Activated CD4-positive, alpha-beta T cell treated with anti-CD3 and anti-CD28 coated beads, Interleukin-2, amount 50 U/mL, for 16 hours (primary cell): ENCODE measurements at regions not wholly inside any gene's neighbourhood (a gene's known extent, or its start where the extent isn't known, plus 50 kb on each side); places are given as distances from the start of the nearest gene placed in this dataset.
"Not testable (repeated sequence)": the region's sequence is repeated elsewhere in the genome, so short reads cannot be mapped to it uniquely, and the experiment has no call there.

ENCODE experiments used
- DNase-seq: peaks from one replicate; pipeline ENCODE4 v3.0.0-alpha.2; 2020

DNA sequence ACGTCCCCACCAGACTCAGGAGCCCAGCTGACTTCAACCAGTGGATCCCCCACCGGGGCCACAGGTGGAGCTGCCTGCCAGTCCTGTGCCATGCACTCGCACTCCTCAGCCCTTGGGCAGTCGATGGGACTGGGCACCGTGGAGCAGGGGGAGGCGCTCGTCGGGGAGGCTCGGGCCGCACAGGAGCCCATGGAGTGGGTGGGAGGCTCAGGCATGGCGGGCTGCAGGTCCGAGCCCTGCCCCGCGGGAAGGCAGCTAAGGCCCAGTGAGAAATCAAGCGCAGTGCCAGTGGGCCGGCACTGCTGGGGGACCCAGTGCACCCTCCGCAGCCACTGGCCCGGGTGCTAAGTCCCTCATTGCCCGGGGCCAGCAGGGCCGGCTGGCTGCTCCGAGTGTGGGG is 52.3 kb upstream of the LRRC30 start:
- DNase-seq, result not testable (repeated sequence)

DNA sequence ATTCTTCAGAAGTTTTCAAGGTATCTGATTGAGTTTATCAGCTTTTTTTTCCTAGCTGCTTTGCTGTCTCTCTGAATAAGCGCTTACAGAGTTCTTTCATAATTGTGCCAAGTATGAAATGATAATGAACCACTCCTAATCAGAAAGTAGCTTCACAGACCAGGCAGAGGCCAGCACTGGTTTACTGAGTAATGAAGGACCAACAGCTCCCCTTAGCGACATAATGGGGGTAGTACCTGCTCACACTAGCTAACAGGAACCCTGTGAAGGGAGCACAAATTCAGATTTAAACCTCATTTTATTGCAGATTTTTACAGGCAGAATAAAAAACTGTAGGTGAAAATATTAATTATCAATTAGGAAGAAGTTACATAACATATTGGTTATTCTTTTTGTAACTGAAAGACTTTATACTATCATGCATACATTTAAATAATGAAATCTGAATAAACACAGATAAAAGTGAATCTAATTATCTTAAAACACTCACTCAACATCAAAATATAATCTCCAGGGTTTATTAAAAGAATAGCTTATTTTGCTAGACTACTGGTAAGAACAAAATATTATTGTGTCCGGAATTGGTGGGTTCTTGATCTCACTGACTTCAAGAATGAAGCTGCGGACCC is 53.7 kb upstream of the LRRC30 start:
- peak; percentile 10 for DNase-seq

GRCh38 chr18:7174344-7175095 is 56.4 kb upstream of the LRRC30 start:
- no peak for DNase-seq

- DNase-seq, result no peak
These were observed 55.6 kb upstream of the LAMA1 start for GRCh38 chr18:7173216-7173615.

- DNase-seq, result no peak
These were observed 55.0 kb upstream of the LAMA1 start for GRCh38 chr18:7172611-7173010.

GRCh38 chr18:7170292-7170691 is 52.7 kb upstream of the LAMA1 start:
- DNase-seq, result no peak

GRCh38 chr18:7169601-7170000 is 52.0 kb upstream of the LAMA1 start:
- no peak for DNase-seq

DNA sequence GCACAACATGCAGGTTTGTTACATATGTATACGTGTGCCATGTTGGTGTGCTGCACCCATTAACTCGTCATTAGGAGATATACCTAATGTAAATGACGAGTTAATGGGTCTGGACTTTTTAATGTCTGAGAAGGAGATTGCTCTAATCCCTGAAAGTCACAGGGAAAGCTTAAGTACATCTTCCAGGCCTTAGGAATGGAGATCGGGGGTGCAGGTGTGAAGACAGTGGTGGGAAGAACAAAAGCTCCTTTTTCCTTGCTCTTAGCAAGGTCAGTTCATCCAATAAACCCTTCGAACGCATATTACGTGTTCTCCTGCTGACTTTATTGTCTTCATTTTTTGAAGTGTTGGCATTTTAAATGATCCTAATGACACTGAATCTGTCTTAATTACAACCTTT is 50.8 kb upstream of the LAMA1 start:
- DNase-seq, result no peak
